Large intestine (tissue), 3 donors: ENCODE measurements at regions not wholly inside any gene's neighbourhood (a gene's known extent, or its start where the extent isn't known, plus 50 kb on each side); places are given as distances from the start of the nearest gene placed in this dataset.
"Not testable (repeated sequence)": the region's sequence is repeated elsewhere in the genome, so short reads cannot be mapped to it uniquely, and the experiment has no call there.

ENCODE experiments used
- DNase-seq, 2 donors: peaks; one replicate each; pipeline versions ENCODE4 v3.0.0 to v3.0.0-alpha.2; 2013
- H3K27ac ChIP-seq: one replicate; pipeline ENCODE4 v1.5.1; 2013; ENCODE audit warnings: low read length
- H3K27me3 ChIP-seq: 2 replicates; pipeline ENCODE4 v1.6.1; 2013; ENCODE audit warnings: low read length; ENCODE audit not compliant: control insufficient read depth, insufficient read depth
- H3K36me3 ChIP-seq: 2 replicates; pipeline ENCODE4 v1.6.1; 2013; ENCODE audit warnings: low read length; ENCODE audit not compliant: control insufficient read depth, insufficient read depth
- H3K4me1 ChIP-seq: one replicate; pipeline ENCODE4 v1.6.1; 2013; ENCODE audit warnings: low read length; ENCODE audit not compliant: control insufficient read depth, insufficient read depth
- H3K4me3 ChIP-seq: one replicate; pipeline ENCODE4 v1.5.1; 2013; ENCODE audit warnings: low read length
- H3K9me3 ChIP-seq: one replicate; pipeline ENCODE4 v1.6.1; 2013; ENCODE audit warnings: mild to moderate bottlenecking, low read depth, low read length, moderate library complexity; ENCODE audit not compliant: control insufficient read depth
- WGBS: methylation state at CpG from one replicate; pipeline ENCODE4 v1.1.5; 2013; ENCODE audit warnings: low lambda C conversion rate; ENCODE audit not compliant: insufficient coverage; 5-methylcytosine and 5-hydroxymethylcytosine counted together

DNA sequence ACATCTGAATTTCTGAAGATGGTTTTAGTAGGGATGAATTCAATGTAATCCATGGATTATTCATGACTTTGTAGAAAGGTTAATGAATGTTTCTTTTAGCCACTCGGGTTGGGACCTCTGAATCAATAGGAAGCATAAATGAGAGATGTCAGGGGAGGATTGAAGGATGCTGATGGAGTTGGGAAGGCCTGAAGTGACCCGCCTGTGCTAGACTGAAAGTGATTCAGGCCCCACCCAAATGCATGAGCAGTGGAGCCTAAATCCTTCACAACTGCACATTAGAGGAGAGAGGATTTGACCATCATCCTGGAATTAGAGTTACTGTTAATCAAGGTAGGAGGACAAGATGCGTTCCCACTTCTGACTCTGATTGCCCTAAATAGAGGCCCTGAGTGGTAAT lies 162.2 kb upstream of the PTPN20 start:
- H3K4me3 ChIP-seq, DNase-seq, H3K36me3 ChIP-seq, H3K27ac ChIP-seq, H3K27me3 ChIP-seq, H3K4me1 ChIP-seq, H3K9me3 ChIP-seq: not testable (repeated sequence)
- no CpG with 5 or more reads among the region's 3 CpGs for WGBS

DNA sequence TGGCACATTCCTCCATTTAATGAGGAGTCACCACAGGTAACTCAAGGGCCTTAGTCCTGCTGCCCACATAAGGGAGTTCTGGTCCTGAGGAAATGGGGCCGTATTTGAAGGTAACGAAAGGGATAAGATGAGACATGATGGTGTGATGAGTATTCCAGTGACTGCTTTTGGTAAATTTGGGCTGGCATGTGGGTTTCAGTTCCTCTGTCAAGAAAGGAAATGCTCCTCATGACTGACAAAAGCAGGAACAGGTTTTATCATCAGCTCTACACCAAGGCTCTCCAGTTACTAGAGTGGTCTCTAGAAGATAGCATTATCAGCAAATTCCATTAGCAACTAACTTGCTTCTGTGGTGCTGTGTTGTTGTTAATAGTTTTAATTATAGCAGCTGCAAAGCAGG lies 161.8 kb upstream of the PTPN20 start:
- H3K27me3 ChIP-seq, H3K27ac ChIP-seq, H3K4me3 ChIP-seq, H3K36me3 ChIP-seq, H3K9me3 ChIP-seq, DNase-seq, H3K4me1 ChIP-seq: not testable (repeated sequence)
- no CpG with 5 or more reads among the region's 2 CpGs for WGBS

DNA sequence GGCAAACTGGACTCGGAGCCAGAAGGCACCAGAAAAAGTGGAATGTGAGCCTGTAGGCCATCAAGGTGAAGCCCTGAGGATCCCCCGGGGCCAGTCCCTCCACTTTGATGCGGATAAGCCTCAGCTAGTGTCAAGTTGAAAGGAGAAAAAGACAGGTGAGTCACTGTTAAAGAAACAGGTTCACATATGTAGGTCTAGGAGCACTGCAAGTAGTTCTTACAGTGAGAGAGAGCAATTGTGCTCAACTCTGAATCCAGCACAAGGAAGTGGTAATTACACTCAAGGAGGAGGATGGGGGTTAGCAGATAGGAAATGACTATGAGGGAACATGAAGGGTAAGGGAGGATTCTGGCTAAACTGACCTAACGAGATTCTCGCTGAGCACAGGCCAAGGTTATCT lies 157.5 kb upstream of the PTPN20 start:
- not testable (repeated sequence) for DNase-seq, H3K27ac ChIP-seq, H3K4me3 ChIP-seq, H3K36me3 ChIP-seq, H3K27me3 ChIP-seq, H3K4me1 ChIP-seq, H3K9me3 ChIP-seq
- no CpG with 5 or more reads among the region's 5 CpGs for WGBS

DNA sequence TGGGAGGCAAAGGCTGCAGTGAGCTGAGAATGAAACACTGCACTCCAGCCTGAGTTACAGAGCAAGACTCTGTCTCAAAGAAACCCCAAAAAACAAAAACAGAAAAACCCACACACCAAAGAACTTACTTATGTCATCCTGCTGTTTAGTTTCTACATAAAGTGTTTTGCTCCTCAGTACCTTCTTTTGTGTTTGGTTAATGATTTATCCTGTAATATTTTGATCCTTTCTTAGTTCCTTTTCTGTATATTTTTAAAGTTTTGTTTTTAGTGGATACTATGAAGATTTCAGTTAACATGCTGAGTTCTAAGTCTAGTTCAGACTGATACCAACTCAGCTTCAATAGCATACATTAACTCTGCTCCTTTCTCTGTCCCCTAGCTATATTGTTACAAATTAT lies 149.8 kb upstream of the PTPN20 start:
- H3K27me3 ChIP-seq, DNase-seq, H3K4me1 ChIP-seq, H3K4me3 ChIP-seq, H3K9me3 ChIP-seq, H3K36me3 ChIP-seq, H3K27ac ChIP-seq: not testable (repeated sequence)

DNA sequence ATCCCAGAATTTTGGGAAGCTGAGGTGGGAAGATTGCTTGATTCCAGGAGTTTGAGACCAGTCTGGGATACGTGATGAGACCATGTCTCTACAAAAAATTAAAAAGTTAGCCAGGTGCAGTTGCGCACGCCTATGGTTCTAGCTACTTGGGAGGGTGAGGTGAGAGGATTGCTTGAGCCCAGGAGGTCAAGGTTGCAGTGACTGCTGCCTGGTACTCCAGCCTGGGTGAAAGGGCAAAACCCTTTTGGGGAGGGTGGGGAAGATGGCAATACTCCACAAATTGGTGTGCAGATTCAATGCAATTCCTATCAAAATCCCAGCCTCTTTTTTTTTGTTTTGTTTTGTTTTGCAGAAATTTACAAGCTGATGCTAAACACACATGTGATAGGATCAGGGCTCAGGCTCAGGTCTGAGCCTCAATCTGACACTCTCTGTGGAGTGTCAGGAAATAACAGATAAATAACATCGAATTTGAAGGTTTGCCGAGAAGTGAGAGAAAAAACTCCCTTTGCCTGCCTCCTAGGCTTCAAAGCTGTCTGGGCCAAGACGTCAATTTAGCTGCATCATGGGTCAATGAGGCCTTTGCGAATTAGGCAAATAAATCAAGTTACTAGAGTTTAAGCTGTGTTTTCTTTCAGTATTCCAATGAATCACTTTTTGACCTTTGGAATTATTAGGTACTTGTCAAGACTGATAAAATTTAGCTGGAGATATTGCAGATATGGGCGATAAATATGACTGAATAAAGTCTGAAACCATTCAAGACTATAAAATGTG lies 142.5 kb upstream of the PTPN20 start:
- WGBS = no CpG with 5 or more reads among the region's 8 CpGs
- H3K27ac ChIP-seq, H3K9me3 ChIP-seq, H3K27me3 ChIP-seq, H3K36me3 ChIP-seq, DNase-seq, H3K4me1 ChIP-seq, H3K4me3 ChIP-seq: not testable (repeated sequence)

DNA sequence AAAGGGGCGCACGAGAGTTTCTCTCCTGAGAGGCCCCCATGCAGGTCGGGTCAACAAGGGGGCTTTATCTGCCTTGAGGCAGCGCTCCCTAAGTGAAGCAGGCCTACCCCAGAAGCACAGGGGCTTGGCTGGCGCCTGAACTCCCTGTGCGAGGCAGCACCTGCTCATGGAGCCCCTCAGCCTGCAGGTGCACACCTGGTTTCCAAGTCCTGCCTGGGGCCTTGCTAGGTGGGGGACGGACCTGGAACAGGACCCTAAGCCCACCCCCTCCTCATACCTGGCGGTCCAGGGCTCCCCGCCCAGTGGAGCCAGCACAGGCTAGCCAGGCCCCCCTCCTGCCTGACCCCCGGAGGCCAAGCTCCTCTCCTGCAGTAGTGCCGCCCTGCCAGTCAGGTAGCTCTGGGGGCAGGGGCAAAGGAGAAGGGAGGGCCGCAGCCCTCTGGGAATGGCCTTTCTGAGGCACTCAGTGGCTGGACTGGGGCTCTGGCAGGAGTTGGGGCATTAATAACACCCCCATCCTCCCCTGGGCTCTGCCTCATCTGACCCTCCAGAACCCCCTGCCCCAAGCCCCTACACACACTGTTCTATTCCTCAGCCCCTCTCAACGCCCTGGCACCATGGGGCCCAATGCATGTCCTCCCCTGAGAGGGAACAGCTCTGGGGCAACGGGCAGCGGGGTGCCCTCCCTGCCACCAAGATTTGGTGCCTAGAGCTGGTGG lies 137.9 kb upstream of the PTPN20 start:
- DNase-seq, H3K27me3 ChIP-seq, H3K36me3 ChIP-seq, H3K9me3 ChIP-seq, H3K4me1 ChIP-seq, H3K27ac ChIP-seq, H3K4me3 ChIP-seq: not testable (repeated sequence)
- WGBS = no CpG with 5 or more reads among the region's 15 CpGs

DNA sequence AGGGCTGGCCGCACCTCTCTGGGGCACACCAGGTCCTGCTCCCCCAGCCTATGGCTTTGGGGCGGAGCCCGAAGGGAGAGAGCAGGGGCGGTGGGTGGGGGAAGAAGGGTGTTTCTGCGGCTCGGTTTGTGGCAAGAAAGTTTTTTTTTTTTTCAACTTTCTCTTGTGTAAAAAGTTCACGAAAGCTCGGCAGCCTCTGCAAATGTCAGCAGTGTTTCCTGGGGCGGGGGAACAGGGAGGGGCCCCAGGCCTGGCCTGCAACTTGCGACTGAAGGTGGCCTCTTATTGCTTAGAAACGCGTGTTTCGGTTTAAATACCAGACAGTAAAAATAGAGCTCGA lies 137.4 kb upstream of the PTPN20 start:
- H3K27ac ChIP-seq, H3K36me3 ChIP-seq, H3K27me3 ChIP-seq, H3K9me3 ChIP-seq, DNase-seq, H3K4me3 ChIP-seq, H3K4me1 ChIP-seq: not testable (repeated sequence)
- no CpG with 5 or more reads among the region's 14 CpGs for WGBS

DNA sequence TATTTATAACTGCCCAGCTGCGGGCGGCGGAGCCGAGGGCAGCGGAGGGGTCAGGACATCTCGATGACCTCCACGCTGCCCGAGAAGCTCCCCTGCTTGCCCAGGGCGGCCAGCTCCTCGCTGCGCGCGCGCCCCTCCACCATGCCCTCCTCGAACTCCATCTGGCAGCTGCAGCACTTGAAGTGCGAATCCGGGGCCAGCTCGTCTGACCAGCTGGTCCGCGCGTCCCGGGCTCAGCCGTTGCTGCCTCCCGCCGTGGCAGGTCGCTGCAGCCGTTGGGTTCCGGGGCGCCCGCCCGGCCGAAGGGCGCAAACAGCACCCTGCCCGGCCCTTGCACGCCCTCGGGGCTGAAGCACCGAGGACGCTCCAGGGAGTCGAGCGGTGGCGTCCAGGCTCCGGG lies 136.9 kb upstream of the PTPN20 start:
- not testable (repeated sequence) for DNase-seq, H3K27ac ChIP-seq, H3K27me3 ChIP-seq, H3K36me3 ChIP-seq, H3K9me3 ChIP-seq, H3K4me1 ChIP-seq, H3K4me3 ChIP-seq
- WGBS = no CpG with 5 or more reads among the region's 42 CpGs

DNA sequence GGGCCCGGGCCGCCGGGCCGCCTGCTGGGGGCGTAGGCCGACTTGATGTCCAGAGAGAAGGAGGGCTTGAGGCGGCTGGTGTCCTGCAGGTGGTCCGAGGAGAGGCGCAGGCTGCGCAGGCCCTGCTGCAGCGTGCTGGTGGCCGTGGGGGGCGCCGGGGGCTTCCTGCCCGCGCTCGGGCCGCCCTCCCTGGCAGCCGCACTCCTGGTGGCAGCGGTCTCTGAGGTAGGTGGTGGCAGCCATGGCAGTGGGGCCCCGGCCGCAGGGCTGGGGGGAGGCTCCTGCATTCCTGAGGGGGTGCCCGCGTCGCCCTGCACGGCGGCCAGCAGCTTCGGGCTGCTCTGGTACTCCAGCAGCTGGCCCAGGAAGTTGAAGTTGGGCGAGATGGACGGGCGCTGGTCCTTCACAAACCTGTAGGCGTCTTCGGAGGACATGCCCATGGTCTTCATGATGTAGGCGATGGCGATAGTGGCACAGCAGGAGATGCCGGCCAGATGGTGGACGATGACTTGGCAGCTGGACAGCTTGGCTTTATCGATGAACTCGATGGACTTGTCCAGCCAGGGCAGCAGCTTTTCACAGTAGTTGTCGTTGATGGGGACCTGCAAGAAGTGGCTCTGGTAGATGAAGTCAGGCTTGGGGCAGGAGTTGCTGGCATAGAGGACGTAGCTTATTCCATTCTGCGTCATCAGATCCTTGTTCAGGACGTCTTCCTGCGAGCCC lies 136.1 kb upstream of the PTPN20 start:
- not testable (repeated sequence) for H3K27ac ChIP-seq, H3K4me3 ChIP-seq, H3K27me3 ChIP-seq, H3K4me1 ChIP-seq, H3K36me3 ChIP-seq, H3K9me3 ChIP-seq, DNase-seq
- no CpG with 5 or more reads among the region's 44 CpGs for WGBS

DNA sequence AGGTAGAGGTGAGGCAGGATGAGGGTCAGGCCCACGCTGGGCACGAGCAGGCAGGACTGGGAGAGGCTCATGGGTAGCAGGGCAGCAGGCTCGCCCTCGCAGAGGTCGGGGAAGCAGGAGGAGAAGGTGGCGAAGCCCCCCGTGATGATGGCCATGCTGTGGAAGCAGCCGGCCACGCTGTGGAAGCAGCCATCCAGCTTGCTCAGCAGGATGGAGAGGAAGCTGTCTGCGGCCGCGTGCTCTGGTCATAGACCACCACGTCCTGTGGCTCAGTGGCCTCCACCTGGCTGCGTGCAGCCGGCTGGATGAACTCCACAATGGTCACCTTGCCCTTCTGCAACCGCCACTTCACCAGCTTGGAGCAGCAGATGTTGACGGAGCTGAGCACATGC lies 135.6 kb upstream of the PTPN20 start:
- not testable (repeated sequence) for H3K27ac ChIP-seq, H3K4me3 ChIP-seq, H3K9me3 ChIP-seq, DNase-seq, H3K4me1 ChIP-seq, H3K36me3 ChIP-seq, H3K27me3 ChIP-seq
- no CpG with 5 or more reads among the region's 17 CpGs for WGBS

DNA sequence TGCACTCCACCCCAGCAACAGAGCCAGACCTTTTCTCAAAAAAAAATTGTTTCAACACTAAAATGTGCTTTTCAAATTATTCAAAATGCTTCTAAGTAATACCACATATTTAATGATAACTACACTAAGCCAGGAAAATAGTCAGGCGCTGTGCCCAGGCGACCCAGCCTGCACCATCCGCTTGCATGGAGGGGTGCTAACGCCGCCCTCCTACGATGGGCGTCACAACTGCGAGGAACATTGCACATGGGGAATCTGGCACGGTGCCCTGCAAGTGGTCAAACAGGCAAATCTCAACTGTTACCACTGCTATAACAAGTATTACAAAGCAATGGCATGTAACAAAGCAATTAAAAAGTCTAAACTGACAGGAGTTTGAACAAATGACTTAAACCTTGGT lies 131.7 kb upstream of the PTPN20 start:
- H3K27me3 ChIP-seq, H3K4me1 ChIP-seq, H3K9me3 ChIP-seq, H3K4me3 ChIP-seq, H3K27ac ChIP-seq, DNase-seq, H3K36me3 ChIP-seq: not testable (repeated sequence)
- WGBS = no CpG with 5 or more reads among the region's 9 CpGs
